ENCODE measurements at regions not wholly inside any gene's neighbourhood (a gene's known extent, or its start where the extent isn't known, plus 50 kb on each side); places are given as distances from the start of the nearest gene placed in this dataset.

- DNase-seq (no peak), ATAC-seq (no peak)
- intact Hi-C loops (cut with DNase I, micrococcal nuclease), result no loop called here
These were observed 714.5 kb upstream of the POT1 start for GRCh38 chr7:125644109-125644508.

- ATAC-seq (no peak), DNase-seq (no peak)
These were observed 713.7 kb upstream of the POT1 start for GRCh38 chr7:125643302-125643701.

GRCh38 chr7:125641884-125642283, 712.3 kb upstream of the POT1 start:
- ATAC-seq (no peak), DNase-seq (no peak)
- intact Hi-C loops (cut with DNase I, micrococcal nuclease), result no loop called here

More at GRCh38 chr7:125643302-125643701, 713.7 kb upstream of the POT1 start:
- intact Hi-C loops (cut with DNase I, micrococcal nuclease), result no loop called here

GRCh38 chr7:125636320-125636962, 706.8 kb upstream of the POT1 start:
- ATAC-seq (no peak), DNase-seq (no peak)
- intact Hi-C loops (cut with DNase I, micrococcal nuclease), result no loop called here

GRCh38 chr7:125618516-125618915, 688.9 kb upstream of the POT1 start:
- DNase-seq (no peak), ATAC-seq (no peak)
- intact Hi-C loops (cut with DNase I, micrococcal nuclease), result no loop called here

- DNase-seq (no peak), ATAC-seq (no peak)
- intact Hi-C loops (cut with DNase I, micrococcal nuclease), result no loop called here
These were observed 682.0 kb upstream of the POT1 start for GRCh38 chr7:125611582-125611981.

GRCh38 chr7:125606671-125607070, 677.0 kb upstream of the POT1 start:
- intact Hi-C loops (cut with DNase I, micrococcal nuclease), result no loop called here
- ATAC-seq (no peak), DNase-seq (no peak)

- ATAC-seq (no peak), DNase-seq (no peak)
- intact Hi-C loops (cut with DNase I, micrococcal nuclease), result no loop called here
These were observed 675.6 kb upstream of the POT1 start for GRCh38 chr7:125605241-125605640.

GRCh38 chr7:125602441-125602840, 672.8 kb upstream of the POT1 start:
- DNase-seq, result no peak
- no peak for ATAC-seq
- intact Hi-C loops (cut with DNase I, micrococcal nuclease), result no loop called here

- ATAC-seq (no peak), DNase-seq (no peak)
- intact Hi-C loops (cut with DNase I, micrococcal nuclease), result no loop called here
These were observed 669.8 kb upstream of the POT1 start for GRCh38 chr7:125599387-125599786.

GRCh38 chr7:125592331-125592730, 662.7 kb upstream of the POT1 start:
- ATAC-seq (no peak), DNase-seq (no peak)
- intact Hi-C loops (cut with DNase I, micrococcal nuclease), result no loop called here

- intact Hi-C loops (cut with DNase I, micrococcal nuclease), result no loop called here
- DNase-seq, result no peak
These were observed 643.5 kb upstream of the POT1 start for GRCh38 chr7:125573126-125573525.

GRCh38 chr7:125572414-125572813, 642.8 kb upstream of the POT1 start:
- ATAC-seq (no peak), DNase-seq (no peak)
- intact Hi-C loops (cut with DNase I, micrococcal nuclease), result no loop called here

More at GRCh38 chr7:125573126-125573525, 643.5 kb upstream of the POT1 start:
- ATAC-seq, result no peak

GRCh38 chr7:125568799-125569198, 639.2 kb upstream of the POT1 start:
- ATAC-seq (no peak), DNase-seq (no peak)
- intact Hi-C loops (cut with DNase I, micrococcal nuclease), result no loop called here

GRCh38 chr7:125567686-125568085, 638.1 kb upstream of the POT1 start:
- DNase-seq, result no peak
- intact Hi-C loops (cut with DNase I, micrococcal nuclease), result no loop called here
- no peak for ATAC-seq

- no peak for ATAC-seq
- DNase-seq, result no peak
- intact Hi-C loops (cut with DNase I, micrococcal nuclease), result no loop called here
These were observed 634.4 kb upstream of the POT1 start for GRCh38 chr7:125563964-125564529.

GRCh38 chr7:125563557-125563956, 633.9 kb upstream of the POT1 start:
- DNase-seq (no peak), ATAC-seq (no peak)
- intact Hi-C loops (cut with DNase I, micrococcal nuclease), result no loop called here

- intact Hi-C loops (cut with DNase I, micrococcal nuclease), result no loop called here
- DNase-seq (no peak), ATAC-seq (no peak)
These were observed 631.4 kb upstream of the POT1 start for GRCh38 chr7:125561006-125561405.

- ATAC-seq, result no peak
These were observed 630.3 kb upstream of the POT1 start for GRCh38 chr7:125559921-125560320.

GRCh38 chr7:125555916-125556315, 626.3 kb upstream of the POT1 start:
- no peak for ATAC-seq
- DNase-seq, result no peak
- intact Hi-C loops (cut with DNase I, micrococcal nuclease), result no loop called here

More at GRCh38 chr7:125559921-125560320, 630.3 kb upstream of the POT1 start:
- intact Hi-C loops (cut with DNase I, micrococcal nuclease), result no loop called here
- no peak for DNase-seq

- ATAC-seq (no peak), DNase-seq (no peak)
- intact Hi-C loops (cut with DNase I, micrococcal nuclease), result no loop called here
These were observed 621.4 kb upstream of the POT1 start for GRCh38 chr7:125551008-125551407.
